ENCODE measurements at regions not wholly inside any gene's neighbourhood (a gene's known extent, or its start where the extent isn't known, plus 50 kb on each side); places are given as distances from the start of the nearest gene placed in this dataset.

GRCh38 chr4:128579154-128579853 is 230.2 kb upstream of the JADE1 start:
- no CpG with 5 or more reads among the region's 5 CpGs for WGBS (ENCODE audit: insufficient coverage)

DNA sequence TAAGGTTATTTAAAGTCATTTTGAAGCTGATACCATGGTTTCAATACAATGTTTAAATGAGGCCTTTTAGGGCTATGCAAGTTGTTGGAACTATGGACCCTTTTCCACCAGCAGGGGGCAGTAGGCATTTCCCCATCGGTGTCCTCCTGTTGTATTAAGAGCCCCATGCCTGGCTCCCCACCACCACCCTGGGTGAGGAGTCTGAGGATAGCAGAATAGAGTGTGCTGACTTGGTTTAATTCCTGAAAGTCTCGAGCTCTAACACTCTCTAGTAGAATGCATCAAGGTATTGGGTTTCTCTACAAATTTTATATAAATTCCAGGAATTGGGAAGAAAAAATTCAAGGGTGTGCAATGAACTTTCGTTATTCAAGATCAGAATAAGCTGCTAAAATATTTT is 234.8 kb upstream of the JADE1 start:
- 0% methylated on average over 1 of the region's 3 CpGs for WGBS (ENCODE audit: insufficient coverage)
- peak in 2 of 6 donors; percentile 43 to 51 for DNase-seq (ENCODE audit: low read depth in 4 of 6, low spot score in 6 of 6)

More at GRCh38 chr4:128579154-128579853, 230.2 kb upstream of the JADE1 start:
- Histone ChIP-seq H3K4me3 (ENCODE audit: low read depth, low read length) (no peak overlapping the region), H3K27ac (ENCODE audit: low read depth, low read length) (no peak overlapping the region), H3K4me1 (ENCODE audit: control insufficient read depth, insufficient read depth, low read length) (peaks cover 1% of the 10 kb centered on the region), H3K36me3 (ENCODE audit: control insufficient read depth, insufficient read depth, low read length) (no peaks in the 10 kb centered on the region), H3K9me3 (ENCODE audit: control insufficient read depth, insufficient read depth, low read length) (no peaks in the 10 kb centered on the region), H3K27me3 (ENCODE audit: control insufficient read depth, insufficient read depth, low read length) (no peaks in the 10 kb centered on the region)
- DNase-seq (ENCODE audit: low read depth in 4 of 6, low spot score in 6 of 6) = peak in 1 of 6 donors; percentile 4

GRCh38 chr4:128573781-128574508 is 235.6 kb upstream of the JADE1 start:
- DNase-seq (ENCODE audit: low read depth in 4 of 6, low spot score in 6 of 6) = no peak
- H3K4me3 ChIP-seq (ENCODE audit: low read depth, low read length) = no peak overlapping the region
- WGBS (ENCODE audit: insufficient coverage) = no CpG with 5 or more reads among the region's 4 CpGs
- no peaks in the 10 kb centered on the region for H3K36me3 ChIP-seq (ENCODE audit: control insufficient read depth, insufficient read depth, low read length)
- H3K4me1 ChIP-seq (ENCODE audit: control insufficient read depth, insufficient read depth, low read length) = no peaks in the 10 kb centered on the region
- no peaks in the 10 kb centered on the region for H3K9me3 ChIP-seq (ENCODE audit: control insufficient read depth, insufficient read depth, low read length)
- H3K27me3 ChIP-seq (ENCODE audit: control insufficient read depth, insufficient read depth, low read length) = no peaks in the 10 kb centered on the region
- no peak overlapping the region for H3K27ac ChIP-seq (ENCODE audit: low read depth, low read length)

More for the DNA sequence above, 234.8 kb upstream of the JADE1 start:
- no peak overlapping the region for H3K27ac ChIP-seq (ENCODE audit: low read depth, low read length)
- H3K4me1 ChIP-seq (ENCODE audit: control insufficient read depth, insufficient read depth, low read length) = no peaks in the 10 kb centered on the region
- no peaks in the 10 kb centered on the region for H3K9me3 ChIP-seq (ENCODE audit: control insufficient read depth, insufficient read depth, low read length)
- H3K4me3 ChIP-seq (ENCODE audit: low read depth, low read length) = no peak overlapping the region
- H3K27me3 ChIP-seq (ENCODE audit: control insufficient read depth, insufficient read depth, low read length) = no peaks in the 10 kb centered on the region
- H3K36me3 ChIP-seq (ENCODE audit: control insufficient read depth, insufficient read depth, low read length) = no peaks in the 10 kb centered on the region

DNA sequence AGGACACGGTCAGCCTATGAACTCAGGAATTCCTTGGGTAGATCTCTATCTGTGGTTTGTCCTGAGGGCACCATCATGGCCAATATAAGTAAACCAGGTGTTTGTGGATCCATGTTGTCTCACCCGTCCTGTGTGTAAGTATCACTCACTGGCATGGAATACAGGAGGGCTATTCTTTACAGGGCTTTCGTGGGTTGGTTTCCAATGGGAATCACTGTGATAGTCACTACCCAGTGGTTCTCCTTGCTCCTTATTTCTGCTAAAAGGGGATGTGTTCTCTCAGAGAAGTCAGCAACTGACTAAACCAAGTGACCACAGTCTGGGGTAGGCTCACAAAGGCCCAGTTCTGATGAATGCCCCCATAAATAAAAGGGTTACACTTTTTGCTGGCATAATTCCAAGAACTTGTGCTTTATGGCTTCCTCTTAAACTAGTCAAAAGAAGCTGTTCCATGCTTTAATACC is 236.7 kb upstream of the JADE1 start:
- 80% methylated on average over 1 of the region's 3 CpGs for WGBS (ENCODE audit: insufficient coverage)
- Histone ChIP-seq H3K27me3 (ENCODE audit: control insufficient read depth, insufficient read depth, low read length) (no peaks in the 10 kb centered on the region), H3K4me3 (ENCODE audit: low read depth, low read length) (no peak overlapping the region), H3K36me3 (ENCODE audit: control insufficient read depth, insufficient read depth, low read length) (no peaks in the 10 kb centered on the region), H3K9me3 (ENCODE audit: control insufficient read depth, insufficient read depth, low read length) (no peaks in the 10 kb centered on the region), H3K4me1 (ENCODE audit: control insufficient read depth, insufficient read depth, low read length) (no peaks in the 10 kb centered on the region), H3K27ac (ENCODE audit: low read depth, low read length) (no peak overlapping the region)
- DNase-seq (ENCODE audit: low read depth in 4 of 6, low spot score in 6 of 6) = peak in 2 of 6 donors; percentile 32 to 62

GRCh38 chr4:128571747-128572146 is 237.8 kb upstream of the JADE1 start:
- Histone ChIP-seq H3K4me3 (ENCODE audit: low read depth, low read length) (no peak overlapping the region), H3K27me3 (ENCODE audit: control insufficient read depth, insufficient read depth, low read length) (no peaks in the 10 kb centered on the region), H3K9me3 (ENCODE audit: control insufficient read depth, insufficient read depth, low read length) (no peaks in the 10 kb centered on the region), H3K4me1 (ENCODE audit: control insufficient read depth, insufficient read depth, low read length) (no peaks in the 10 kb centered on the region), H3K36me3 (ENCODE audit: control insufficient read depth, insufficient read depth, low read length) (no peaks in the 10 kb centered on the region), H3K27ac (ENCODE audit: low read depth, low read length) (no peak overlapping the region)
- DNase-seq (ENCODE audit: low read depth in 4 of 6, low spot score in 6 of 6) = peak in 1 of 6 donors; percentile 50

- DNase-seq (ENCODE audit: low read depth in 4 of 6, low spot score in 6 of 6) = no peak
- Histone ChIP-seq H3K27me3 (ENCODE audit: control insufficient read depth, insufficient read depth, low read length) (no peaks in the 10 kb centered on the region), H3K4me3 (ENCODE audit: low read depth, low read length) (no peak overlapping the region), H3K4me1 (ENCODE audit: control insufficient read depth, insufficient read depth, low read length) (peaks cover 3% of the 10 kb centered on the region), H3K27ac (ENCODE audit: low read depth, low read length) (no peak overlapping the region), H3K36me3 (ENCODE audit: control insufficient read depth, insufficient read depth, low read length) (no peaks in the 10 kb centered on the region), H3K9me3 (ENCODE audit: control insufficient read depth, insufficient read depth, low read length) (no peaks in the 10 kb centered on the region)
- 94% methylated on average over 4 of the region's 6 CpGs for WGBS (ENCODE audit: insufficient coverage)
Measured at GRCh38 chr4:128570387-128570975, 239.0 kb upstream of the JADE1 start.

- DNase-seq (ENCODE audit: low read depth in 4 of 6, low spot score in 6 of 6) = no peak
- Histone ChIP-seq H3K27me3 (ENCODE audit: control insufficient read depth, insufficient read depth, low read length) (no peaks in the 10 kb centered on the region), H3K36me3 (ENCODE audit: control insufficient read depth, insufficient read depth, low read length) (no peaks in the 10 kb centered on the region), H3K4me1 (ENCODE audit: control insufficient read depth, insufficient read depth, low read length) (peaks cover 3% of the 10 kb centered on the region), H3K27ac (ENCODE audit: low read depth, low read length) (no peak overlapping the region), H3K9me3 (ENCODE audit: control insufficient read depth, insufficient read depth, low read length) (no peaks in the 10 kb centered on the region), H3K4me3 (ENCODE audit: low read depth, low read length) (no peak overlapping the region)
- WGBS (ENCODE audit: insufficient coverage) = no CpG with 5 or more reads among the region's 2 CpGs
Measured at GRCh38 chr4:128566693-128567092, 242.8 kb upstream of the JADE1 start.

GRCh38 chr4:128565565-128566186 is 243.8 kb upstream of the JADE1 start:
- Histone ChIP-seq H3K4me3 (ENCODE audit: low read depth, low read length) (no peak overlapping the region), H3K36me3 (ENCODE audit: control insufficient read depth, insufficient read depth, low read length) (no peaks in the 10 kb centered on the region), H3K27ac (ENCODE audit: low read depth, low read length) (no peak overlapping the region), H3K27me3 (ENCODE audit: control insufficient read depth, insufficient read depth, low read length) (no peaks in the 10 kb centered on the region), H3K9me3 (ENCODE audit: control insufficient read depth, insufficient read depth, low read length) (no peaks in the 10 kb centered on the region), H3K4me1 (ENCODE audit: control insufficient read depth, insufficient read depth, low read length) (peaks cover 3% of the 10 kb centered on the region)
- peak in 2 of 6 donors; percentile 41 to 59 for DNase-seq (ENCODE audit: low read depth in 4 of 6, low spot score in 6 of 6)
- WGBS (ENCODE audit: insufficient coverage) = 69% methylated on average over 3 of the region's 4 CpGs

DNA sequence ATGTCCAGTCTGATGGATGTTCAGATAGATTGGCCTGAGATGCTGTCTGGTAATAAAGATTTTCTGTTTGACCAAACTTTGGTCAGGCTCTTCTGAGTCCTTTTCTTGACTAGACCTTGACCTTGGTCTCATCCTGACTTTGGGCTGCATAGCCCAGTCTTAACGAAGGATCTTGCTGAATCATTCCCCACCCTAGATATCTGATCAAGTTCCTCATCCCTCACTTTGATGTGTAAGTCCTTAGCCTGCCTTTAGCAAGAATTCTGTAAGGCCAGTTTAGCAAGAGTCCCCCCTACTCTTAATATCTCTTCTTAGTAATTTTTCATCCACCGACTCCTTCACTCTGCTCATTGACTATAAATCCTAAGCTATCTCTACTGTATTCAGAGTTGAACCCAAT is 244.4 kb upstream of the JADE1 start:
- Histone ChIP-seq H3K27me3 (ENCODE audit: control insufficient read depth, insufficient read depth, low read length) (no peaks in the 10 kb centered on the region), H3K36me3 (ENCODE audit: control insufficient read depth, insufficient read depth, low read length) (no peaks in the 10 kb centered on the region), H3K27ac (ENCODE audit: low read depth, low read length) (no peak overlapping the region), H3K9me3 (ENCODE audit: control insufficient read depth, insufficient read depth, low read length) (no peaks in the 10 kb centered on the region), H3K4me1 (ENCODE audit: control insufficient read depth, insufficient read depth, low read length) (peaks cover 3% of the 10 kb centered on the region), H3K4me3 (ENCODE audit: low read depth, low read length) (no peak overlapping the region)
- DNase-seq (ENCODE audit: low read depth in 4 of 6, low spot score in 6 of 6) = no peak
- 100% methylated on average over 2 of the region's 2 CpGs for WGBS (ENCODE audit: insufficient coverage)

Measured in spinal cord (tissue), 9 donors.